Lung microvascular endothelial cell (primary cell): ENCODE measurements at regions not wholly inside any gene's neighbourhood (a gene's known extent, or its start where the extent isn't known, plus 50 kb on each side); places are given as distances from the start of the nearest gene placed in this dataset.
"Not testable (repeated sequence)": the region's sequence is repeated elsewhere in the genome, so short reads cannot be mapped to it uniquely, and the experiment has no call there.

Experiments used
- DNase-seq, 2 donors: peaks; one replicate each; pipeline versions ENCODE4 v3.0.0 to v3.0.0-alpha.2; 2010; ENCODE audit warnings: low read depth in 2 of 2

DNA sequence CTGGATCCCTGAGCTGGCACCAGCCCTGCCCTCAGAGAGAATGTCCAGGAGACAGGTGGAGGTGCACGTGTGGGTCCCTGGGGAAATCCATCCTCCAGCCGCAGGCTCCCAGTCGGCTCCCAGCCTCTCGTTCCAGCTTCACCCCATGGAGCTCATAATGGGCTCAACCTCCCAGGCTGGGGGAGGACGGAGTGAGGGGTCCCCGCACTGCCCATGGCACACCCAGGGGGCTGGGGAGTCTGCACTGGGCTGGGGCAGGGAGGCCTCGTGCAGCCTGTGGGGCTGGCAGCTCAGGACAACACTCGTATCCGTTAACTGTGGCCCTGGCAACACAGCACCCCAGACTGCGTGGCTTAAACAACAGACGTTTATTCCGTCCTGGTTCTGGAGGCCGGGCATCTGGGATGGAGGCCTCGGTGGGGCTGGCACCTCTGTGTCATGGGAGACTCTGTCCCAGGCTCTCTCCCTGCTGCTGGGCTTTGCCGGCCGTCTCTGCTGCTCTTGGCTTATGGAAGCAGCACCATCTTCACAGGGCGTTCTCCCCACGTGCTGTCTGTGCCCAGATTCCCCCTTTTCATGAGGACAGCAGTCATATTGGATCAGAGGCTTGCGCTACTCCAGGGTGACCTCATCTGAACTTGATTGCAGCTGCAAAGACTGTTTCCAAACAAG is 223.6 kb downstream of the TMEM121 start:
- not testable (repeated sequence) for DNase-seq

DNA sequence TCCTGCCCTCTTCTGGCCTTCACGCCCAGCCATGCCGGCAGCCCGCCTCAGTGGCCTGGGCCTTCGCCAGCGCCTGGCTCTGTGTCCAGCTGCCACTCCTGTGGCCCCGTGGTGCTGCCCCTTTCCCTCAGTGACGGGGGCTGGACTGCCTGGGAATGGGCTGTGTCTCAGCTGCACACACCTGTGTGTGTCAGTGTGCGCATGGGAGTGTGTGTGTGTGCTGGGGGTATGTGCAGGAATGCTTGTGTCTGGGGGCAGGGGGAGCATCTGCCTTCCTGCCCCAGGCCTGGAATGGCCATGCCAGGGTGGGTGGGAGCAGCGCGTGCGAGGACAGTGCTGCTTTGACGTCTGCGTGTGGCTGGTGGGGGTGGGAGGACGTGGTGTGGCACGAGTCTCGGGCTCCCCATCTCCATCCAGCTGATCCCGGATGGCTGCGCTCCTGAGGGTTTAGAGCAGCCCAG is 224.9 kb downstream of the TMEM121 start:
- not testable (repeated sequence) for DNase-seq

DNA sequence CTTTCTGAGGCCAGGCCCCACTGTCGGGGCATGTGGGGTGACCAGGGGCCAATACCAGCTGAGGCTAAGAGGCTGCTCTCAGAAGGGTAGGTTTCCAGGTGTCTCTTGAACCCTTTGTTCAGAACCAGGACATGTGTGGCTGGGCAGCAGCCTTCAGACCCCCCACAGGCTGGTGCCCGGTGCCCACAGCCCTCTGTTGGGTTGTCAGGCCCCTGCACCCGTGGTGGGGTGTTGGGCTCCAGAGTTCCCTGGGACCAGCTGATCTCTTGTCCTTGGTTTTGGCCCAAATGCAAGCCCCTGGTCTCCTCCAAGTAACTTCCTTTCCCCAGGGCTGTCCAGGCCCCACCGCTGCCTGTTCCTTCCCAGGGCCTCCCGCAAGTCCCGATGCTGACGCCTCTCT is 226.0 kb downstream of the TMEM121 start:
- not testable (repeated sequence) for DNase-seq

DNA sequence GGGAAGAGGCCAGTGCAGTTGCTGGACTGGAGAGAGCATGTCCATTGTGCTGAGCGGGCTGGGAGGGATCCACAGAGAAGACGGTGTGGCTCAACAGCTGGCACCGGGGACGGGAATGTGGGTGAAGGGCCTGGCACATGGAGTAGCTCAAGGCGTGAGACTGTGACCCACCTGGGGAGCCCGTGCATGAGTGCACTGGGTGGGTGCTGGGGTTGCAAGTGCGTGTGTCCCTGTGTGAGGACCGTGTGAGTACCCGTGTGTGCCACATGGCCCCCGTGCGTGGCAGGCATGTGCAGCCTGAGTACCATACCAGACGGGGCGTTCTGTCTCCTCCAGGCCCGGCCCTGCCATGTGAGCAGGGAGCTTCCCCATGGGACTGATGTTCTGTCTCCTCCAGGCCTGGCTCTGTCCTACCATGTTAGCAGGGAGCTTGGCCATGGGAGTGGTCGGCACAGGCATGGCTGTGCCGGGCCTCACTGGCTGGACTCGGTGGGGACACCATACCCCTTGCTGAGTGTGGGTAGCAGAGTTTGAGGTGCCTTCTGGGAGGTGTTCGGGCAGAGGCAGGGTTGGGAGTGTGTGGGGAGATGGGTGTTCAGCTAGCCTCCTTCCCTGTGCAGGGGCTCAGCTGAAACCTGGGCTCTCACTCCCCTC is 234.4 kb downstream of the TMEM121 start:
- DNase-seq: no peak

DNA sequence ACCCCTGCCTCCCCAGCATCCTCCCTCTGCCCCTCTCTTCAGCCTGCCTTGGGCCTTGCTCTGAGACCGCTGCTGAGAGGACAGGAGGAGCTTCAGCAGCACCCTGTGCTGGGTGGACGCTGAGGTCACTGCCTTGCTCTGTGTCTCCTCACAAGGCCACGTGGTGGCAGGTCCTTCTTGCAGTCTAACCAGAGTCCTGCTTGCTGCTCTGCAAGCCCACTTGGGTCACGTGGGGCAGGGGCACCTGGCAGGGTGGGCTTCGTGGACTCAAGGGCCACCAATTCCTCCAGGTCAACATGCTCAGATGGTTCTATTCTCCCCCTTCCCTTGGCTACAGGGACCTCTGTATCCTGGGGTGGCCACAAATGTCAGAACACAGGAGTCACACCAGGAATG is 235.0 kb downstream of the TMEM121 start:
- DNase-seq: not testable (repeated sequence)

- no peak for DNase-seq
Measured at GRCh38 chr14:105761842-105762241, 235.5 kb downstream of the TMEM121 start.

GRCh38 chr14:105762262-105762661 is 235.9 kb downstream of the TMEM121 start:
- DNase-seq: not testable (repeated sequence)

GRCh38 chr14:105764254-105764901 is 238.0 kb downstream of the TMEM121 start:
- not testable (repeated sequence) for DNase-seq

- not testable (repeated sequence) for DNase-seq
Measured at GRCh38 chr14:105765072-105765825, 238.9 kb downstream of the TMEM121 start.

DNA sequence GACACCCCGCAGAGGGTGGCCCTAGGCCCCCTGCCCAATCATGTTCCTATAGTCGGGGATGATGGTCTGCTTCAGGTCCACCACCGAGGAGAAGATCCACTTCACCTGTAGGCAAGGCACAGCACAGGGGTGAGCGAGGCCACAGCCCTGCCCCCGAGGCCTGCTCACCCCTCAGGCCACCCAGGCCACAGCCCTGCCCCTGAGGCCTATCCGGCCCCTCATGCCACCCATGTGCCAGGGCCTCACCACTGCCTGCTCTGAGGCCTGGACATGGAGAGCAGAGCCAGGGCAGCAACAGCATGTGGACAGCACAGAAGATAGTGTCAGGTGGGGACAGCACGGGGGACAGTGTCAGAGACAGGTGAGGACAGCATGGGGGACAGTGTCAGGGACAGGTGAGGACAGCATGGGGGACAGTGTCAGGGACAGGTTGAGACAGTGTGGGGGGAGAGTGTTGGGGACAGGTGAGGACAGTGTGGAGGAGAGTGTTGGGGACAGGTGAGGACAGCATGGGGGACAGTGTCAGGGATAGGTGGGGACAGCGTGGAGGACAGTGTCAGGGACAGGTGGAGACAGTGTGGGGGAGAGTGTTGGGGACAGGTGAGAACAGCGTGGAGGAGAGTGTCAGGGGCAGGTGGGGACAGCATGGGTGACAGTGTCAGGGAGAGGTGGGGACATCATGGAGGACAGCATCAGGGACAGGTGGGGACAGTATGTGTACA is 239.7 kb downstream of the TMEM121 start:
- no peak for DNase-seq

DNA sequence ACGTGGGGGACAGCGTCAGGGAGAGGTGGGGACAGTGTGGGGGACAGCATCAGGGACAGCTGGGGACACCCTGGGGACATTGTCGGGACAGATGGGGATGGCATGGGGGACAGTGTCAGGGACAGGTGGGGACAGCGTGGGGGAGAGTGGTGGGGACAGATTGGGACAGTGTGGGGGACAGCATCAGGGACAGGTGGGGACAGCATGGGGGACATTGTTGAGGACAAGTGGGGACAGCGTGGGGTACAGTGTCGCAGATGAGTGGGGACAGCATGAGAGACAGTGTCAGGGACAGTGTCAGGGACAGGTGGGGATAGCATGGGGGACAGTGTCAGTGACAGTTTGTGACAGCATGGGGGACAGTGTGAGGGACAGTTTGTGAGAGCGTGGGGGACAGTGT is 240.9 kb downstream of the TMEM121 start:
- no peak for DNase-seq

GRCh38 chr14:105768039-105768438 is 241.7 kb downstream of the TMEM121 start:
- not testable (repeated sequence) for DNase-seq

GRCh38 chr14:105769061-105769730 is 242.8 kb downstream of the TMEM121 start:
- DNase-seq: not testable (repeated sequence)

DNA sequence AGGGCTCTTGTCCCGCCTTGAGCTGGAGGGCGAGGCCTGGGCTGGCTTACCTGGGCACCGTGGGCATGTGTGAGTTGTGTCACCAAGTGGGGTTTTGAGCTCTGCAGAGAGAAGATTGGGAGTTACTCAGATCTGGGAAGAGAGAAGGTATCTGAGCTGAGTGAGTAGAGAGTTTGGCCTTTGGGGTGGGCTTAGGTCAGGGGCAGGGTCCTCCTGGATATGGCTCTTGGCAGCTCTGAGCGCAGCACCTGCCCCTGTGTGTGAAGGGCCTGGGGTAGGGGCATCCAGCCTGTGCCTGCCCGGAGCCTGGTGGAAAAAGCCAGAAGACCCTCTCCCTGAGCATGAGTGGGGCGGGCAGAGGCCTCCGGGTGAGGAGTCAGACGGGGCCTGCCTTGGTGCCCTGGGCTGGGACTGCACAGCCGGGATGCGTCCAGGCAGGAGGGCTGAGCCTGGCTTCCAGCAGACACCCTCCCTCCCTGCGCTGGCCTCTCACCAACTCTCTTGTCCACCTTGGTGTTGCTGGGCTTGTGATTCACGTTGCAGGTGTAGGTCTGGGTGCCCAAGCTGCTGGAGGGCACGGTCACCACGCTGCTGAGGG is 244.3 kb downstream of the TMEM121 start:
- DNase-seq: not testable (repeated sequence)

- DNase-seq: not testable (repeated sequence)
Measured at GRCh38 chr14:105771261-105772226, 245.2 kb downstream of the TMEM121 start.

DNA sequence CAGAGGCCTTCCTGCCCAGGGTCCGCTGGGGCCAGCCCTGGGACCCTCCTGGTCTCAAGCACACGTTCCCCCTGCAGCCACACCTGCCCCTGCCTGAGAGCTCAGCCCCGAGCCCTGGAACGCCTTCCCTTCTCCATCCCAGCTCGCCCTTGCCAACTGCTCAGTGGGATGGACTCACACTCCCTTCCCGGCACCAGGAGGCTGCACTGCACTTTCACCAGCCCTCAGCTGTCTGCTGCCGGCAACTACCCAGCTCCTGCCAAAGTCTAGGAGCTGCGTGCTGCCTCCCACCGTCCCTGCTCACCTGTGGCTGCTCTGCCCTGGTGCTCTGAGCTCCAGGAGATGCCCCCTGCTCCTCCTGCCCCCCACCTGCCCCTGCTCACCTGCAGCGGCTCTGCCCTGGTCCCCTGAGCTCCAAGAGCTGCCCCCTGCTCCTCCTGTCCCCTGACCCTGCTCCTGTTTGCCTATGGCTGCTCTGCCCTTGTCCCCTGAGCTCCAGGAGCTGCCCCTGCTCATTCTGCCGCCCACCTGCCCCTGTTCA is 246.4 kb downstream of the TMEM121 start:
- not testable (repeated sequence) for DNase-seq

- DNase-seq: no peak
Measured at GRCh38 chr14:105773584-105773983, 247.2 kb downstream of the TMEM121 start.

GRCh38 chr14:105774001-105774400 is 247.6 kb downstream of the TMEM121 start:
- no peak for DNase-seq
